Right lobe of liver (tissue), 6 donors: ENCODE measurements at regions not wholly inside any gene's neighbourhood (a gene's known extent, or its start where the extent isn't known, plus 50 kb on each side); places are given as distances from the start of the nearest gene placed in this dataset.

Experiments used
- ATAC-seq, 4 donors: fragments of 200-7000 bp; cut with Tn5 transposase; one replicate each; pipeline ENCODE4 v1.9.1; 2020; ENCODE audit warnings: mild to moderate bottlenecking in 4 of 4, moderate library complexity in 4 of 4
- DNase-seq, 3 donors: peaks; one replicate each; pipeline ENCODE4 v3.0.0-alpha.2; 2020
- H3K27ac ChIP-seq, 3 donors: fragments of 200-600 bp; one replicate each; pipeline ENCODE4 v1.8.0; 2022
- H3K27me3 ChIP-seq, 2 donors: fragments of 200-600 bp; one replicate each; pipeline ENCODE4 v1.8.0; 2022
- H3K36me3 ChIP-seq, 4 donors: fragments of 200-600 bp; sonication (generic) in 1 of 4; one replicate each; pipeline versions ENCODE4 v1.5.1 to v1.8.0; 2017 to 2022; ENCODE audit warnings: control low read depth in 1 of 4
- H3K4me1 ChIP-seq, 4 donors: fragments of 200-600 bp; sonication (generic) in 1 of 4; one replicate each; pipeline versions ENCODE4 v1.5.1 to v1.8.0; 2017 to 2022; ENCODE audit warnings: control low read depth in 1 of 4
- H3K4me3 ChIP-seq, 3 donors: fragments of 200-600 bp; one replicate each; pipeline ENCODE4 v1.8.0; 2022
- H3K9me3 ChIP-seq, 4 donors: fragments of 200-600 bp; sonication (generic) in 1 of 4; one replicate each; pipeline versions ENCODE4 v1.5.1 to v1.8.0; 2017 to 2022; ENCODE audit warnings: control low read depth in 1 of 4
- CTCF ChIP-seq, 4 donors: fragments of 200-600 bp in 3 of 4; fragments of 450-650 bp in 1 of 4; IDR thresholded peaks; one replicate each; pipeline versions ENCODE4 v1.5.1 to v1.8.0; 2016 to 2022; ENCODE audit warnings: antibody characterized with exemption in 4 of 4, mild to moderate bottlenecking in 2 of 4
- POLR2A ChIP-seq: fragments of 450-650 bp; IDR thresholded peaks from one replicate; pipeline ENCODE4 v1.6.1; 2017; ENCODE audit warnings: antibody characterized with exemption, mild to moderate bottlenecking
- WGBS: methylation state at CpG from one replicate; pipeline ENCODE4 v1.1.6; 2018; ENCODE audit warnings: low coverage, low lambda C conversion rate; ENCODE audit not compliant: insufficient coverage; ENCODE audit errors: missing lambda C conversion rate; 5-methylcytosine and 5-hydroxymethylcytosine counted together
- intact Hi-C, 2 donors: fragments of 100-400 bp; cut with DNase I; formaldehyde crosslinking; loops; one replicate each; pipeline versions ENCODE4 v1.11.2 to v1.14.1; 2022
- donor health status: DM: no; HTN: yes; CAD: no.
- donor health status: DM: no; HTN: no; CAD: no.
- donor health status: DM: no; HTN: no; CAD: no.
- donor health status: DM: no; HTN: yes; CAD: no.
- donor health status: DM: no; HTN: yes; CAD: no.

- Histone ChIP-seq H3K36me3 (no peaks in the 10 kb centered on the region), H3K4me3 (no peak overlapping the region), H3K27ac (no peak overlapping the region), H3K27me3 (no peaks in the 10 kb centered on the region), H3K4me1 (no peaks in the 10 kb centered on the region), H3K9me3 (no peaks in the 10 kb centered on the region)
- intact Hi-C loops = loop anchor here in 1 of 2 donors (10.0 kb wide), 1 partner anchor 369 kb away; the partner anchor contains the start of gene SEMA6A
- 59% methylated on average over 5 of the region's 5 CpGs for WGBS
- ATAC-seq (no peak), DNase-seq (no peak)
- no peak for TF ChIP-seq CTCF (IDR thresholded peaks at IDR 0.05)
- no peak for TF ChIP-seq POLR2A
Measured at GRCh38 chr5:116944183-116944582, 369.6 kb upstream of the SEMA6A start.

GRCh38 chr5:116942622-116943021 lies 368.0 kb upstream of the SEMA6A start:
- no peaks in the 10 kb centered on the region for H3K36me3 ChIP-seq
- DNase-seq (no peak), ATAC-seq (no peak)
- TF ChIP-seq POLR2A = no peak
- TF ChIP-seq CTCF (IDR thresholded peaks at IDR 0.05) = no peak
- no peaks in the 10 kb centered on the region for H3K27me3 ChIP-seq
- WGBS = 75% methylated on average over 6 of the region's 6 CpGs
- H3K9me3 ChIP-seq = no peaks in the 10 kb centered on the region
- no peaks in the 10 kb centered on the region for H3K4me1 ChIP-seq
- H3K4me3 ChIP-seq = no peak overlapping the region
- intact Hi-C loops = loop anchor here in 1 of 2 donors (10.0 kb wide), 1 partner anchor 368 kb away; the partner anchor contains the start of gene SEMA6A
- no peak overlapping the region for H3K27ac ChIP-seq

DNA sequence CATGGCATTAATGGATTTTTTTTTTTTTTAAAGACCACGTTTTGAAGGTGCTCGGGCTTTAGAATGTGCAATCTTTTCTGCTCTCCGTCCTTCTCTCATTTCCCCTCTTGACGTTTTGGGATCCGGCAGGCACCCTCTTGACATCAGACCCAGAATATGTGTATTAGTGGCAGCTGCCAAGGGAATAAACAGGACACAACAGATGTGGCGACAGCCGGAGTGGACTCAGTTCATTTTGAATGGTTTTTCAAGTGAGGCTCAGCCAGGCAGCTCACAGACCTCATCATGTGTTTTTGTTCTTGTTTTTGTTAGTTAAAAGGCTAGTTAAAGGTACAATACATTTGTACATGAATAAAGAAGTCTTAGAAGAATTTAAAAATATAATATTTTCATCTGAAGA lies 365.0 kb upstream of the SEMA6A start:
- H3K27ac ChIP-seq = no peak overlapping the region
- no peak for ATAC-seq
- no peaks in the 10 kb centered on the region for H3K36me3 ChIP-seq
- WGBS = 37% methylated on average over 7 of the region's 7 CpGs
- no peak overlapping the region for H3K4me3 ChIP-seq
- H3K9me3 ChIP-seq = no peaks in the 10 kb centered on the region
- H3K27me3 ChIP-seq = no peaks in the 10 kb centered on the region
- no peak for DNase-seq
- TF ChIP-seq POLR2A (no peak), CTCF (IDR thresholded peaks at IDR 0.05) (no peak)
- intact Hi-C loops = loop anchor here (10.0 kb wide), 2 partner anchors 355 to 365 kb away; partner anchors contain the start of gene SEMA6A (in 1 of the 2)
- H3K4me1 ChIP-seq = no peaks in the 10 kb centered on the region

GRCh38 chr5:116938488-116938887 lies 363.9 kb upstream of the SEMA6A start:
- H3K4me1 ChIP-seq = no peaks in the 10 kb centered on the region
- no peak overlapping the region for H3K4me3 ChIP-seq
- no peaks in the 10 kb centered on the region for H3K9me3 ChIP-seq
- H3K27ac ChIP-seq = no peak overlapping the region
- no peaks in the 10 kb centered on the region for H3K27me3 ChIP-seq
- 57% methylated on average over 1 of the region's 1 CpG for WGBS
- no peak for ATAC-seq
- intact Hi-C loops = loop anchor here in 1 of 2 donors (10.0 kb wide), 1 partner anchor 354 kb away; no protein-coding TSS in a partner anchor
- TF ChIP-seq CTCF (IDR thresholded peaks at IDR 0.05) (no peak), POLR2A (no peak)
- no peak for DNase-seq
- no peaks in the 10 kb centered on the region for H3K36me3 ChIP-seq
